ENCODE measurements at regions not wholly inside any gene's neighbourhood (a gene's known extent, or its start where the extent isn't known, plus 50 kb on each side); places are given as distances from the start of the nearest gene placed in this dataset.

GRCh38 chrX:117487421-117487820 is 629.2 kb downstream of the KLHL13 start:
- TF ChIP-seq, protein P1, sequence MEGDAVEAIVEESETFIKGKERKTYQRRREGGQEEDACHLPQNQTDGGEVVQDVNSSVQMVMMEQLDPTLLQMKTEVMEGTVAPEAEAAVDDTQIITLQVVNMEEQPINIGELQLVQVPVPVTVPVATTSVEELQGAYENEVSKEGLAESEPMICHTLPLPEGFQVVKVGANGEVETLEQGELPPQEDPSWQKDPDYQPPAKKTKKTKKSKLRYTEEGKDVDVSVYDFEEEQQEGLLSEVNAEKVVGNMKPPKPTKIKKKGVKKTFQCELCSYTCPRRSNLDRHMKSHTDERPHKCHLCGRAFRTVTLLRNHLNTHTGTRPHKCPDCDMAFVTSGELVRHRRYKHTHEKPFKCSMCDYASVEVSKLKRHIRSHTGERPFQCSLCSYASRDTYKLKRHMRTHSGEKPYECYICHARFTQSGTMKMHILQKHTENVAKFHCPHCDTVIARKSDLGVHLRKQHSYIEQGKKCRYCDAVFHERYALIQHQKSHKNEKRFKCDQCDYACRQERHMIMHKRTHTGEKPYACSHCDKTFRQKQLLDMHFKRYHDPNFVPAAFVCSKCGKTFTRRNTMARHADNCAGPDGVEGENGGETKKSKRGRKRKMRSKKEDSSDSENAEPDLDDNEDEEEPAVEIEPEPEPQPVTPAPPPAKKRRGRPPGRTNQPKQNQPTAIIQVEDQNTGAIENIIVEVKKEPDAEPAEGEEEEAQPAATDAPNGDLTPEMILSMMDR (IDR thresholded peaks at IDR 0.05): no peak
- no peak for TF ChIP-seq POLR2A (IDR thresholded peaks at IDR 0.05)
